ENCODE measurements at regions not wholly inside any gene's neighbourhood (a gene's known extent, or its start where the extent isn't known, plus 50 kb on each side); places are given as distances from the start of the nearest gene placed in this dataset.

GRCh38 chr7:153887749-153888569 lies 164.2 kb upstream of the DPP6 start:
- TF ChIP-seq CTCF (IDR thresholded peaks at IDR 0.05) (no peak), POLR2A (IDR thresholded peaks at IDR 0.05) (no peak)

Measured in prostate gland (tissue), 2 donors.